NCI-H1048 (cell line): ENCODE measurements at regions not wholly inside any gene's neighbourhood (a gene's known extent, or its start where the extent isn't known, plus 50 kb on each side); places are given as distances from the start of the nearest gene placed in this dataset.
"Not testable (repeated sequence)": the region's sequence is repeated elsewhere in the genome, so short reads cannot be mapped to it uniquely, and the experiment has no call there.

Experiments used
- DNase-seq: peaks from one replicate; lab custom pipeline; 2025; lab: John Stamatoyannopoulos, UW

GRCh38 chr3:35393901-35394799 lies 245.2 kb upstream of the ARPP21 start:
- no peak for DNase-seq

GRCh38 chr3:35394905-35395304 lies 244.4 kb upstream of the ARPP21 start:
- DNase-seq, result no peak

- no peak for DNase-seq
Measured at GRCh38 chr3:35401671-35402070, 237.7 kb upstream of the ARPP21 start.

- no peak for DNase-seq
Measured at GRCh38 chr3:35404571-35404970, 234.8 kb upstream of the ARPP21 start.

GRCh38 chr3:35408882-35409281 lies 230.4 kb upstream of the ARPP21 start:
- no peak for DNase-seq

- no peak for DNase-seq
Measured at GRCh38 chr3:35409991-35410390, 229.3 kb upstream of the ARPP21 start.

- no peak for DNase-seq
Measured at GRCh38 chr3:35413483-35413882, 225.8 kb upstream of the ARPP21 start.

- no peak for DNase-seq
Measured at GRCh38 chr3:35417080-35417479, 222.2 kb upstream of the ARPP21 start.

- DNase-seq, result no peak
Measured at GRCh38 chr3:35422101-35422500, 217.2 kb upstream of the ARPP21 start.

GRCh38 chr3:35422836-35423601 lies 216.3 kb upstream of the ARPP21 start:
- DNase-seq, result no peak

GRCh38 chr3:35426366-35426958 lies 212.9 kb upstream of the ARPP21 start:
- no peak for DNase-seq

GRCh38 chr3:35437381-35437780 lies 201.9 kb upstream of the ARPP21 start:
- DNase-seq, result no peak

- no peak for DNase-seq
Measured at GRCh38 chr3:35438101-35438500, 201.2 kb upstream of the ARPP21 start.

- no peak for DNase-seq
Measured at GRCh38 chr3:35439663-35440062, 199.7 kb upstream of the ARPP21 start.

GRCh38 chr3:35440826-35441225 lies 198.5 kb upstream of the ARPP21 start:
- DNase-seq, result no peak

GRCh38 chr3:35446896-35447295 lies 192.4 kb upstream of the ARPP21 start:
- DNase-seq, result no peak

- DNase-seq, result no peak
Measured at GRCh38 chr3:35448121-35448520, 191.2 kb upstream of the ARPP21 start.

GRCh38 chr3:35448681-35449080 lies 190.6 kb upstream of the ARPP21 start:
- no peak for DNase-seq

GRCh38 chr3:35454819-35455218 lies 184.5 kb upstream of the ARPP21 start:
- not testable (repeated sequence) for DNase-seq

- DNase-seq, result no peak
Measured at GRCh38 chr3:35473956-35474355, 165.4 kb upstream of the ARPP21 start.

GRCh38 chr3:35482566-35482965 lies 156.8 kb upstream of the ARPP21 start:
- DNase-seq, result not testable (repeated sequence)

GRCh38 chr3:35483131-35483530 lies 156.2 kb upstream of the ARPP21 start:
- DNase-seq, result no peak
